GM21367 (cell line): ENCODE measurements at regions not wholly inside any gene's neighbourhood (a gene's known extent, or its start where the extent isn't known, plus 50 kb on each side); places are given as distances from the start of the nearest gene placed in this dataset.
"Not testable (repeated sequence)": the region's sequence is repeated elsewhere in the genome, so short reads cannot be mapped to it uniquely, and the experiment has no call there.

Source experiments
- ATAC-seq: cut with Tn5 transposase; IDR thresholded peaks from one replicate; pipeline ENCODE4 v1.9.1; 2021; ENCODE audit not compliant: unreplicated experiment

- no peak for ATAC-seq
Observed at GRCh38 chr5:111836426-111836825, 79.4 kb upstream of the NREP start.

GRCh38 chr5:111834926-111835599 lies 78.1 kb upstream of the NREP start:
- ATAC-seq = no peak

GRCh38 chr5:111830333-111830732 lies 73.3 kb upstream of the NREP start:
- ATAC-seq = no peak

GRCh38 chr5:111829701-111830100 lies 72.7 kb upstream of the NREP start:
- no peak for ATAC-seq

GRCh38 chr5:111826064-111826463 lies 69.1 kb upstream of the NREP start:
- ATAC-seq = no peak

GRCh38 chr5:111820072-111820471 lies 63.1 kb upstream of the NREP start:
- no peak for ATAC-seq

- ATAC-seq = not testable (repeated sequence)
Observed at GRCh38 chr5:111819028-111819427, 62.0 kb upstream of the NREP start.

GRCh38 chr5:111813537-111813936 lies 56.5 kb upstream of the NREP start:
- no peak for ATAC-seq

- no peak for ATAC-seq
Observed at GRCh38 chr5:111810112-111810511, 53.1 kb upstream of the NREP start.
